Esophagus squamous epithelium (tissue), 5 donors: ENCODE measurements at regions not wholly inside any gene's neighbourhood (a gene's known extent, or its start where the extent isn't known, plus 50 kb on each side); places are given as distances from the start of the nearest gene placed in this dataset.
A peak's percentile ranks its signal among the peaks of the same experiment; 100 is the strongest.
"Not testable (repeated sequence)": the region's sequence is repeated elsewhere in the genome, so short reads cannot be mapped to it uniquely, and the experiment has no call there.

Experiments
- DNase-seq: peaks from one replicate; lab custom pipeline; 2025; lab: John Stamatoyannopoulos, UW
- H3K27ac ChIP-seq, 4 donors: fragments of 200-600 bp; sonication (generic); one replicate each; pipeline ENCODE4 v1.5.1; 2016 to 2019; ENCODE audit warnings: mild to moderate bottlenecking in 1 of 4
- H3K27me3 ChIP-seq, 4 donors: fragments of 200-600 bp; sonication (generic); 1 replicate in 3 of 4; 2 replicates in 1 of 4; pipeline versions ENCODE4 v1.5.1 to v1.6.0; 2017 to 2021; ENCODE audit warnings: antibody characterized with exemption in 1 of 4
- H3K36me3 ChIP-seq, 3 donors: fragments of 200-600 bp; sonication (generic); one replicate each; pipeline ENCODE4 v1.5.1; 2016 to 2019
- H3K4me1 ChIP-seq, 3 donors: fragments of 200-600 bp; sonication (generic); one replicate each; pipeline ENCODE4 v1.5.1; 2017 to 2019
- H3K4me3 ChIP-seq, 4 donors: fragments of 200-600 bp; sonication (generic); 1 replicate in 3 of 4; 2 replicates in 1 of 4; pipeline ENCODE4 v1.5.1; 2016 to 2019; ENCODE audit warnings: mild to moderate bottlenecking in 2 of 4, moderate library complexity in 1 of 4
- H3K9me3 ChIP-seq, 3 donors: fragments of 200-600 bp; sonication (generic); one replicate each; pipeline ENCODE4 v1.5.1; 2016 to 2019
- WGBS, 2 donors: methylation state at CpG; one replicate each; pipeline ENCODE4 v1.1.5; 2018; 5-methylcytosine and 5-hydroxymethylcytosine counted together
- intact Hi-C: fragments of 100-400 bp; cut with DNase I; formaldehyde crosslinking; loops from one replicate; pipeline ENCODE4 v1.15.0; 2022
- TF ChIP-seq, protein P1 (sequence below), 6 experiments: fragments of 450-650 bp in 4 of 6; fragments of 200-600 bp in 2 of 6; sonication (generic) in 2 of 6; IDR thresholded peaks; one replicate each; pipeline ENCODE4 v1.5.1; 2016 to 2019; ENCODE audit warnings: antibody characterized with exemption in 6 of 6, mild to moderate bottlenecking in 4 of 6, moderate library complexity in 4 of 6
- donor health status: DM: yes; HTN: yes; CAD: no.

DNA sequence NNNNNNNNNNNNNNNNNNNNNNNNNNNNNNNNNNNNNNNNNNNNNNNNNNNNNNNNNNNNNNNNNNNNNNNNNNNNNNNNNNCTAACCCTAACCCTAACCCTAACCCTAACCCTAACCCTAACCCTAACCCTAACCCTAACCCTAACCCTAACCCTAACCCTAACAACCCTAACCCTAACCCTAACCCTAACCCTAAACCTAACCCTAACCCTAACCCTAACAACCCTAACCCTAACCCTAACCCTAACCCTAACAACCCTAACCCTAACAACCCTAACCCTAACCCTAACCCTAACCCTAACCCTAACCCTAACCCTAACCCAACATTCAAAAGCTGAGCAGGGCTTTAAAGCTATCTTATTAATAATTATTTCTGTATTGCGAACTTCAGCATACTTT, 182.5 kb upstream of the FAM20C start:
- DNase-seq, H3K36me3 ChIP-seq, intact Hi-C loops, H3K4me1 ChIP-seq, H3K9me3 ChIP-seq, H3K27me3 ChIP-seq, H3K4me3 ChIP-seq, H3K27ac ChIP-seq: not testable (repeated sequence)
- WGBS, 2 donors = no CpG with 5 or more reads among the region's 1 CpG

DNA sequence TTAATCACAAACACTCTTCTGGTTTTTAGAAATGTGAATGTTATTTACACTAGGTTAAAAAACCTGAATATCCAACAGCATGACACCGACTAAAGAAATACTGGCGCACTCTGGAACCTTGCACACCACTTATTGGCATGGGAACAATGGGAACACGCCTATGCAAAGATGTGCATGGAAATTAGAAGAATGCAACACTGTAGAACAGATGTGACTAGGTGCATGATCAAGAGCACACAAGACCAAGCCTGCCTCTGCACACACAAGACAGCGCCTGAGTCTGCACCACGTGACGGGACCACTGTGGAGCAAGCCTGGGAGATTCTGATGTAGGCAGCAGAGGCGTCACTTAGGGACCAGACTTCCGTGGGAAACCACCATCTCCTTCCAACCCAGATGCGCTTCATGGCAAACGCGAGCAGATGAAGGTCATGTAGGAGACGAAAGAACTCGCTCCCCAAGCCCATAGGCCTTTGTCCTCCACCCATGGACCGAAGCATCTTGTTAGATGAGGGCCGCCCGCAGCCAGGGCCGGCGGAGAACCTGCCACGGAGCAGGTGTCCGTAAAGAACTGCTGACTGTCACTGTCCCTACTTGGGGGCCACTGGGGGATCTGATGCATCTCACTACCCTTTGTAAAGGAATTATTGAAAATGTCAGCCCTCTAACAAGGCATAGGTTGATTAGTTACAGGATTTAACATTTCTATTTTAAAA, 159.6 kb upstream of the FAM20C start:
- H3K9me3 ChIP-seq, DNase-seq, intact Hi-C loops: not testable (repeated sequence)

DNA sequence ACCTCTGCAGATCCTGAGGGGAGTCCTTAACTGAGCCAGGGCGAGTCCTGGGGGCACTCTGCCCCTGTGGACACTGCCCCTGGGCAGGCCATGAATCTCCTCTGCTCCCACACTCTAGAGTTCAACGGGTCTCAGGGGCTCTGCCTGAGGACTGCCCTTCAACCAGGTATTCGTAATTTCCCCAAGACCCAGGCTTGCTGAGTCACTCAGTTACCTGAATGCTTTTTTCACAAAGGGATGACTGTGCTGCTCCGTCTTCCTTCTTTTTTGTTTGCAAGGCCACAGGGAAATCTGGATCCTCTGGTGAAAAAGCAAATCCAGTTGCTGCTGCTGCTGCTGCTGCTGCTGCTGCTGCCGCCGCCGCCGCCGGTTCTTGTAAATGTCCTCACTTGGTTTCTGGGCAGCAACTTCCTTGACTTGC, 157.2 kb upstream of the FAM20C start:
- Histone ChIP-seq H3K27ac (peak overlapping the region in 3 of 4 donors; percentile 51 to 71 (median 66)), H3K4me3 (peak overlapping the region in 1 of 4 donors; percentile 35)
- H3K9me3 ChIP-seq, H3K4me1 ChIP-seq, DNase-seq, H3K36me3 ChIP-seq, H3K27me3 ChIP-seq, intact Hi-C loops: not testable (repeated sequence)
- 44 to 57% methylated on average over 2 to 3 of the region's 9 CpGs for WGBS, 2 donors

More for the DNA sequence above, 159.6 kb upstream of the FAM20C start:
- H3K4me1 ChIP-seq, H3K27ac ChIP-seq, H3K27me3 ChIP-seq, H3K4me3 ChIP-seq, H3K36me3 ChIP-seq: not testable (repeated sequence)
- 37% methylated on average over 5 of the region's 20 CpGs; no CpG with 5 or more reads in 1 of the 2 donors for WGBS, 2 donors

DNA sequence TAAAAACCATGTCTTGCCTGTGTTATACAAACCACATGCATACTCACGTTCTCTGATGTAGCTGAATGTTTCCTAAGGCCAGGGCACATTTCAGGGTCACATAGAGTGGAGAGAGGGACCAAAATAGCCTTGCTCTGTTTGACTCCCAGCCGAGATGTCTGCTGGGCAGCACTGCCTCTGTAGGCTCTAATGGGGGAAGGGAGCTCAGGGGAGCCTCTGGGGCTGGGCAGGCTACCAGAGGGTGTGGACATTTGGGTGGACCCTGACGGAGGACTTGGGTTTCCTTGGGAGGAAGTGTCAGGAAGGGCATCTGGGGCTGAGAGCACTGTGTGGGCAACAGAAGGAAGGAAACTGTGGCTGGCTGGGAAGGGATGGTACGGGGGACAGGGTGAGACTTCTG, 155.8 kb upstream of the FAM20C start:
- H3K27ac ChIP-seq, H3K36me3 ChIP-seq, H3K4me3 ChIP-seq, intact Hi-C loops, DNase-seq, H3K27me3 ChIP-seq, H3K9me3 ChIP-seq: not testable (repeated sequence)
- H3K4me1 ChIP-seq = peaks cover 7 to 17% (median 9%) of the 10 kb centered on the region in 3 donors
- WGBS, 2 donors = no CpG with 5 or more reads among the region's 4 CpGs

DNA sequence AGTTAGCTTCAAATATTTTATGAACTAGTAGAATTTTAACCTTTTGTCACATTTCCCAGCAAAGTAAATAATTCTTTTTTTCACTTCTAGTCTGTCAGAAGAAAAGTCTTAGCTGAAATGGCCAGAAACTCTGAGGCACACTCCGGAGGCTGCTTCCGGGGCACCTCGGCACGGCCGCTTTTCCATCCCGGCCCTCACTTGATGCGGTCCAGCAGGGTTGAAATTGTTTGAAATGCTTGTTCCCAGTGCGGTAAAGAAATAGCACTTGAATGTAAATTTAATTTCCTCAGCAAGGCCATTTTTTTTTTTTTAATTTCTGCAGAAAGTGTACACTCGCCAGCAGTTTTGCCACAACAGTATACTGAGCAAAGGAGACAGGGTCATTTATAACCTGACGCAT, 154.7 kb upstream of the FAM20C start:
- H3K4me3 ChIP-seq, DNase-seq, H3K9me3 ChIP-seq, H3K27me3 ChIP-seq, H3K27ac ChIP-seq, intact Hi-C loops, H3K36me3 ChIP-seq: not testable (repeated sequence)
- H3K4me1 ChIP-seq = peaks cover 12 to 27% (median 14%) of the 10 kb centered on the region in 3 donors
- 88 to 93% methylated on average over 9 of the region's 10 CpGs for WGBS, 2 donors

DNA sequence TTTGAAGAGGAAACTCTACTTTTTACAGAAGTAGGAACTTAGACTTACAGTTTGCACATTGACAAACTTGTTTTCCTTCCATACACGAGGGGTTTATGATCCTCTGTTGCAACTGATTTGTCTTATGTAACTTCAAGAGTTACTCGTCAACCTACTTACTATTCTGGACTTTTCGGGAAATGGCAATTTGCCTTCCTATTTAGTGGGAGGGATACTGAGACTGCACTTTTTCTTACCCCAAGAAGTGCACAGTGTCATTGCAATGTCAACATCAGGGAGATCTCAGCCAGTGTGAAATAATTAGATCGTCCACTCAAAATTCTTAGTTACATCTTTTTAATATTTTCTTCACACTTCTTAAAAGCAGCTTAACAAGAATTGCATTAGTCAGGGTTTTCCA, 153.9 kb upstream of the FAM20C start:
- not testable (repeated sequence) for DNase-seq
- no CpG with 5 or more reads among the region's 4 CpGs for WGBS, 2 donors

DNA sequence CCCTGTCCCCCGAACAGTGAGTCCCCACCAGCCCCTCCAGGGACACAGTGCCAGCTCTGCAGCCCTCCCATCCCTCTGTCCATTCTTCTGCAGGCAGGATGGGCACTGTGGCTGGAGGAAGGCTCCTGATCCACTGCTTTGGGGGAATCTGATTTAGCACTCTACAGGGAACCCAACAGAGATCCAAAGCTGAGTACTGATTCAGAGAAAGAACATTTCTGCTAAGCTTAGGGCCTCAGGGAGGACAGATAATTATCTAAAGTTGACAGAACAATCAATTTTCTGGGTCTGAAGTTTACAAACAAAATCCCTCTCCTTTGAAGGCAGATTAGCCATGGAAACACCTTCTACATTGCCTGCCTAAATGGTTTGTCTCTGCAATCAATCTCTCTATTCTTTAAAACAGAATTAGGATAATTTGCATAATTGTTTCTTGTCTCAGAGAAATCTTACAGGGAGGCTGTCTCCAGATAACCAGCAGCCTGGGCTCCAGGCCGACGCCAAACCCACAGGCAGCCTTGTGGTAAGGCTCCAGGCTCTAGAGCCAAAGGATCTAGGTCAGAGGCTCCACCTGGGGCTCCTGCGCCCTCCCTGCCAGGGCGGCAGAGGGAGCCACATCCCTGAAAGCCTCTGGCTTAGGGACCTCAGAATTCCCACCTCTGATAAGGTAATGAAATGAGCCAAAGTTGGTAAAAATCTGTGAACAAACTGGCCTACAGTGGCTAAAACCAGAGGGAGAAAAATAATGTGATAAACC, 152.2 kb upstream of the FAM20C start:
- H3K4me3 ChIP-seq, H3K36me3 ChIP-seq, H3K27ac ChIP-seq, H3K9me3 ChIP-seq, DNase-seq, intact Hi-C loops: not testable (repeated sequence)
- Histone ChIP-seq H3K27me3 (peaks cover 0 to 32% (median 0%) of the 10 kb centered on the region in 4 donors), H3K4me1 (peaks cover 12 to 20% (median 14%) of the 10 kb centered on the region in 3 donors)
- 54% methylated on average over 2 of the region's 5 CpGs; no CpG with 5 or more reads in 1 of the 2 donors for whole genome bisulfite sequencing, 2 donors
- TF ChIP-seq, protein P1, sequence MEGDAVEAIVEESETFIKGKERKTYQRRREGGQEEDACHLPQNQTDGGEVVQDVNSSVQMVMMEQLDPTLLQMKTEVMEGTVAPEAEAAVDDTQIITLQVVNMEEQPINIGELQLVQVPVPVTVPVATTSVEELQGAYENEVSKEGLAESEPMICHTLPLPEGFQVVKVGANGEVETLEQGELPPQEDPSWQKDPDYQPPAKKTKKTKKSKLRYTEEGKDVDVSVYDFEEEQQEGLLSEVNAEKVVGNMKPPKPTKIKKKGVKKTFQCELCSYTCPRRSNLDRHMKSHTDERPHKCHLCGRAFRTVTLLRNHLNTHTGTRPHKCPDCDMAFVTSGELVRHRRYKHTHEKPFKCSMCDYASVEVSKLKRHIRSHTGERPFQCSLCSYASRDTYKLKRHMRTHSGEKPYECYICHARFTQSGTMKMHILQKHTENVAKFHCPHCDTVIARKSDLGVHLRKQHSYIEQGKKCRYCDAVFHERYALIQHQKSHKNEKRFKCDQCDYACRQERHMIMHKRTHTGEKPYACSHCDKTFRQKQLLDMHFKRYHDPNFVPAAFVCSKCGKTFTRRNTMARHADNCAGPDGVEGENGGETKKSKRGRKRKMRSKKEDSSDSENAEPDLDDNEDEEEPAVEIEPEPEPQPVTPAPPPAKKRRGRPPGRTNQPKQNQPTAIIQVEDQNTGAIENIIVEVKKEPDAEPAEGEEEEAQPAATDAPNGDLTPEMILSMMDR (IDR thresholded peaks at IDR 0.05) = peak in 3 of 6 experiments; percentile 22 to 53 (median 27)

More for the DNA sequence above, 153.9 kb upstream of the FAM20C start:
- H3K4me3 ChIP-seq, intact Hi-C loops, H3K36me3 ChIP-seq, H3K9me3 ChIP-seq: not testable (repeated sequence)
- H3K27ac ChIP-seq = peak overlapping the region in 1 of 4 donors; percentile 36
- H3K27me3 ChIP-seq = peaks cover 0 to 14% (median 0%) of the 10 kb centered on the region in 4 donors
- H3K4me1 ChIP-seq = peaks cover 12 to 27% (median 14%) of the 10 kb centered on the region in 3 donors
